ENCODE measurements at regions not wholly inside any gene's neighbourhood (a gene's known extent, or its start where the extent isn't known, plus 50 kb on each side); places are given as distances from the start of the nearest gene placed in this dataset.

GRCh38 chr2:59957504-59957903, 596.0 kb downstream of the BCL11A start:
- TF ChIP-seq POLR2A (IDR thresholded peaks at IDR 0.05) (no peak), CTCF (IDR thresholded peaks at IDR 0.05) (no peak)
- intact Hi-C loops (cut with DNase I; ENCODE audit: low total_unique reads): no loop called here
- H3K27me3 ChIP-seq: no peaks in the 10 kb centered on the region

DNA sequence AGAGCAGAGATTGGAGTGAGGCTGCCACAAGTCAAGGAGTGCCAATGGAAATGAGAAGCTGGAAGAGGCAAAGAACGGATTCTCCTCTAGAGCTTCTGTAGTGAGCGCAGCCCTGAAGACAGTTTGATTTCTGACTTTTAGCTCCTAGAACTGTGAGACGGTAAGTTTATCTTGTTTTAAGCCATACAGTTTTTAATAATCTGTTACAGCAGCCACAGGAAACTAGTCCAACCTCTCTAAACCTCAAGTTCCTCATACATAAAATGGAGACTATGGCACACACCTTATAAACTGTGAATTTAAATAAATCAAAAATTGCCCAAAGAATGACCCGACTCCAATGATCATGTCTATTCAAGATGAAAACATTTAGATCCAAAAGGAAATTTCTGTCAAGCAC, 596.5 kb downstream of the BCL11A start:
- intact Hi-C loops (cut with DNase I; ENCODE audit: low total_unique reads): no loop called here
- no peaks in the 10 kb centered on the region for H3K36me3 ChIP-seq
- TF ChIP-seq POLR2A (IDR thresholded peaks at IDR 0.05) (no peak), CTCF (IDR thresholded peaks at IDR 0.05) (no peak)
- no peak for DNase-seq
- no peaks in the 10 kb centered on the region for H3K27me3 ChIP-seq
- no peak overlapping the region for H3K27ac ChIP-seq
- no peaks in the 10 kb centered on the region for H3K9me3 ChIP-seq
- no peaks in the 10 kb centered on the region for H3K4me1 ChIP-seq
- H3K4me3 ChIP-seq: no peak overlapping the region

More at GRCh38 chr2:59957504-59957903, 596.0 kb downstream of the BCL11A start:
- Histone ChIP-seq H3K4me3 (no peak overlapping the region), H3K27ac (no peak overlapping the region), H3K9me3 (no peaks in the 10 kb centered on the region), H3K4me1 (no peaks in the 10 kb centered on the region), H3K36me3 (no peaks in the 10 kb centered on the region)
- DNase-seq: no peak

DNA sequence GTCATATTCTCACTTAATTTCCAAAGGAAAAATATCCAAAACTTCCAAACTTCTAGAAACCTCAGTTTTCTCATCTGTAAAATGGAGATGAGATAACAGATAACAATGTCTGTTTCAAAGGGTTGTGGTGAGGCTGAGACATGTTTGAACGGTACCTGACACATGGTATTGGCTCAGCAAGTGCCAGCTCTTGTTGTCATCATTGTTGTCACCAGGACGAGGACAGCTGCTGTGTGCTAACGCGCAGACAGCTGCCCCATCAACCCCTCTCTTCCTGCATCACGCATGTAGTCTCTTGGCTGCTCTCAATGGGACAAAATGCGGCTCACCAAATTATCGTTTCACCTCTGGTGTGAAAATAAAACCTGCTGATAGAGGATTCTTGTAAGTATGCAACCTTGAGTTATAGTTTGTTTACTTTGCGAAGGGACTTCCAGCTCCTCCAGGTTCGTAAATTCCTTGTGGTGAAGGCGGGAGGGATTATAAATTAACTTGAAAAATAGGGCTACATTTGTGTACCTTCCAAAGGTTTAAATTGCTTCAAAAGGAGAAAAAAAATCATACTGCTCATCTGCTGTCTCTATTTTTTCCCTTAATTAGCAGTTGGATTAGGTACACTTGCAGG, 605.4 kb downstream of the BCL11A start:
- intact Hi-C loops (cut with DNase I; ENCODE audit: low total_unique reads): no loop called here
- TF ChIP-seq POLR2A (IDR thresholded peaks at IDR 0.05) (no peak), CTCF (IDR thresholded peaks at IDR 0.05) (no peak)
- no peaks in the 10 kb centered on the region for H3K36me3 ChIP-seq

GRCh38 chr2:59947209-59947608, 606.2 kb downstream of the BCL11A start:
- no peak for TF ChIP-seq POLR2A (IDR thresholded peaks at IDR 0.05)
- no peak for TF ChIP-seq CTCF (IDR thresholded peaks at IDR 0.05)
- Histone ChIP-seq H3K27ac (no peak overlapping the region), H3K9me3 (no peaks in the 10 kb centered on the region), H3K4me1 (peaks cover 0 to 3% of the 10 kb centered on the region in 2 donors), H3K36me3 (no peaks in the 10 kb centered on the region), H3K4me3 (no peak overlapping the region), H3K27me3 (no peaks in the 10 kb centered on the region)
- intact Hi-C loops (cut with DNase I; ENCODE audit: low total_unique reads): no loop called here
- DNase-seq: no peak

More for the DNA sequence above, 605.4 kb downstream of the BCL11A start:
- no peak for DNase-seq
- H3K4me1 ChIP-seq: peaks cover 0 to 3% of the 10 kb centered on the region in 2 donors
- H3K9me3 ChIP-seq: no peaks in the 10 kb centered on the region
- no peak overlapping the region for H3K4me3 ChIP-seq
- H3K27ac ChIP-seq: no peak overlapping the region
- no peaks in the 10 kb centered on the region for H3K27me3 ChIP-seq

- Histone ChIP-seq H3K9me3 (no peaks in the 10 kb centered on the region), H3K4me3 (no peak overlapping the region), H3K36me3 (no peaks in the 10 kb centered on the region), H3K27me3 (no peaks in the 10 kb centered on the region), H3K27ac (no peak overlapping the region), H3K4me1 (no peaks in the 10 kb centered on the region)
- TF ChIP-seq CTCF (IDR thresholded peaks at IDR 0.05): no peak
- no peak for TF ChIP-seq POLR2A (IDR thresholded peaks at IDR 0.05)
- intact Hi-C loops (cut with DNase I; ENCODE audit: low total_unique reads): no loop called here
- peak in 1 of 2 donors; percentile 17 for DNase-seq
These were observed 614.2 kb downstream of the BCL11A start for GRCh38 chr2:59939236-59939635.
